Trophoblast cell (in vitro differentiated cells and primary cell): ENCODE measurements at regions not wholly inside any gene's neighbourhood (a gene's known extent, or its start where the extent isn't known, plus 50 kb on each side); places are given as distances from the start of the nearest gene placed in this dataset.

ENCODE experiments used
- DNase-seq, 2 donors: peaks; one replicate each; pipeline ENCODE4 v3.0.0-alpha.2; 2016
- H2AFZ ChIP-seq: 2 replicates; pipeline ENCODE4 v1.6.1; 2013; ENCODE audit warnings: low read length, moderate library complexity, mild to moderate bottlenecking; ENCODE audit not compliant: insufficient read depth, poor library complexity
- H2AK5ac ChIP-seq: 2 replicates; pipeline ENCODE4 v1.6.1; 2013; ENCODE audit warnings: mild to moderate bottlenecking, low read length
- H2BK120ac ChIP-seq: 2 replicates; pipeline ENCODE4 v1.6.1; 2013; ENCODE audit warnings: low read length, mild to moderate bottlenecking, moderate library complexity; ENCODE audit not compliant: insufficient read depth, poor library complexity
- H2BK12ac ChIP-seq: 2 replicates; pipeline ENCODE4 v1.6.1; 2013; ENCODE audit warnings: mild to moderate bottlenecking, low read length, moderate library complexity
- H2BK5ac ChIP-seq: 2 replicates; pipeline ENCODE4 v1.6.1; 2013; ENCODE audit warnings: low read length, low read depth, moderate library complexity, mild to moderate bottlenecking; ENCODE audit not compliant: poor library complexity
- H3K14ac ChIP-seq: 2 replicates; pipeline ENCODE4 v1.6.1; 2013; ENCODE audit warnings: mild to moderate bottlenecking, low read length
- H3K18ac ChIP-seq: 2 replicates; pipeline ENCODE4 v1.6.1; 2013; ENCODE audit warnings: mild to moderate bottlenecking, low read length
- H3K23ac ChIP-seq: 2 replicates; pipeline ENCODE4 v1.6.1; 2013; ENCODE audit warnings: low read length
- H3K27ac ChIP-seq: 2 replicates; pipeline ENCODE4 v1.5.1; 2013; ENCODE audit warnings: low read depth, mild to moderate bottlenecking, inconsistent platforms, low read length, moderate library complexity
- H3K27me3 ChIP-seq: 2 replicates; pipeline ENCODE4 v1.6.1; 2013; ENCODE audit warnings: inconsistent platforms, mild to moderate bottlenecking, low read length, moderate library complexity; ENCODE audit not compliant: insufficient read depth
- H3K36me3 ChIP-seq, 2 experiments: 1 replicate in 1 of 2; 2 replicates in 1 of 2; pipeline ENCODE4 v1.6.1; 2013; ENCODE audit warnings: low read length in 2 of 2, mild to moderate bottlenecking in 2 of 2, moderate library complexity in 1 of 2; ENCODE audit not compliant: insufficient read depth in 2 of 2, control insufficient read depth in 1 of 2
- H3K4ac ChIP-seq: 2 replicates; pipeline ENCODE4 v1.6.1; 2013; ENCODE audit warnings: low read depth, mild to moderate bottlenecking, low read length, moderate library complexity
- H3K4me1 ChIP-seq, 2 experiments: 1 replicate in 1 of 2; 2 replicates in 1 of 2; pipeline ENCODE4 v1.6.1; 2013; ENCODE audit warnings: low read length in 2 of 2, mild to moderate bottlenecking in 2 of 2, moderate library complexity in 1 of 2; ENCODE audit not compliant: insufficient read depth in 2 of 2, control insufficient read depth in 1 of 2
- H3K4me2 ChIP-seq: 2 replicates; pipeline ENCODE4 v1.6.1; 2013; ENCODE audit warnings: inconsistent platforms, mild to moderate bottlenecking, low read length, moderate library complexity
- H3K4me3 ChIP-seq: 2 replicates; pipeline ENCODE4 v1.5.1; 2013; ENCODE audit warnings: mild to moderate bottlenecking, low read depth, low read length, inconsistent platforms
- H3K79me1 ChIP-seq: one replicate; pipeline ENCODE4 v1.6.1; 2013; ENCODE audit warnings: low read length
- H3K79me2 ChIP-seq: 2 replicates; pipeline ENCODE4 v1.6.1; 2013; ENCODE audit warnings: low read length, mild to moderate bottlenecking; ENCODE audit not compliant: control insufficient read depth, insufficient read depth, poor library complexity
- H3K9ac ChIP-seq: 2 replicates; pipeline ENCODE4 v1.6.1; 2013; ENCODE audit warnings: mild to moderate bottlenecking, low read length
- H3K9me3 ChIP-seq: 2 replicates; pipeline ENCODE4 v1.6.1; 2013; ENCODE audit warnings: low read depth, mild to moderate bottlenecking, control low read depth, inconsistent platforms, low read length; ENCODE audit not compliant: insufficient read depth
- H4K12ac ChIP-seq: 2 replicates; pipeline ENCODE4 v1.6.1; 2013; ENCODE audit warnings: low read depth, mild to moderate bottlenecking, low read length, moderate library complexity
- H4K8ac ChIP-seq: 2 replicates; pipeline ENCODE4 v1.6.1; 2013; ENCODE audit warnings: low read depth, mild to moderate bottlenecking, low read length, moderate library complexity
- H4K91ac ChIP-seq: one replicate; pipeline ENCODE4 v1.6.1; 2013; ENCODE audit warnings: low read depth, mild to moderate bottlenecking, low read length, moderate library complexity
- WGBS: extraction: QIAGEN DNeasy Blood & Tissue Kit; methylation state at CpG from one replicate; pipeline ENCODE4 v1.1.7; 2013; ENCODE audit warnings: missing lambda C conversion rate; ENCODE audit not compliant: insufficient read length, insufficient coverage; ENCODE audit errors: extremely low coverage; 5-methylcytosine and 5-hydroxymethylcytosine counted together

DNA sequence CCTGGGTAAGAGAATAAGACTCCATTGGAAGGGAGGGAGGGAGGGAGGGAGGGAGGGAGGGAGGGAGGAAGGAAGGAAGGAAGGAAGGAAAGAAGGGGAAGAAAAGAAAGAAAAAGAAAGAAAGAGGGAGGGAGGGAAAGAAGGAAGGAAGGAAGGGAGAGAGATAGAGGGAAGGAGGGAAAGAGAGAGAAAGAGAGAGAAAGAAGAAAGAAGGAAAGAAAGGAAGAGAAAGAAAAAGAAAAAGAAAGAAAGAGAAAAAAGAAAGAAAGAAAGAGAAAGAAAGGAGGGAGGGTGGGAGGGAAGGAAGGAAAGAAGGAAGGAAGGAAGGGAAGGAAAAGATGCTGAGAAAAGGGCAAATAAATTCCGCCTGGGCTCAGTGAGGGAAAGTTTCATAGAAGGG lies 74.7 kb upstream of the IFNAR2 start:
- Histone ChIP-seq H2AFZ (no peak overlapping the region), H3K79me1 (no peaks in the 10 kb centered on the region), H3K79me2 (no peaks in the 10 kb centered on the region), H3K4me1 (peaks cover 4 to 5% of the 10 kb centered on the region in 2 experiments), H3K27me3 (no peaks in the 10 kb centered on the region), H3K9me3 (no peaks in the 10 kb centered on the region), H3K23ac (no peak overlapping the region), H4K8ac (no peak overlapping the region), H3K4ac (no peak overlapping the region), H3K27ac (no peak overlapping the region), H2BK5ac (no peak overlapping the region), H3K36me3 (no peaks in the 10 kb centered on the region), H3K18ac (no peak overlapping the region), H3K14ac (no peak overlapping the region), H4K91ac (no peak overlapping the region), H3K9ac (no peak overlapping the region), H4K12ac (no peak overlapping the region), H3K4me3 (no peak overlapping the region), H2BK12ac (no peak overlapping the region), H3K4me2 (no peak overlapping the region), H2BK120ac (no peak overlapping the region), H2AK5ac (no peak overlapping the region)
- no peak for DNase-seq
- WGBS: no CpG with 5 or more reads among the region's 1 CpG

GRCh38 chr21:33155422-33155821 lies 74.3 kb upstream of the IFNAR2 start:
- Histone ChIP-seq H3K4me1 (peaks cover 4 to 5% of the 10 kb centered on the region in 2 experiments), H2BK5ac (no peak overlapping the region), H3K79me2 (no peaks in the 10 kb centered on the region), H4K12ac (no peak overlapping the region), H4K91ac (no peak overlapping the region), H2BK12ac (no peak overlapping the region), H3K9ac (no peak overlapping the region), H2AK5ac (no peak overlapping the region), H3K9me3 (no peaks in the 10 kb centered on the region), H3K4me2 (no peak overlapping the region), H3K4ac (no peak overlapping the region), H3K27me3 (no peaks in the 10 kb centered on the region), H3K23ac (no peak overlapping the region), H3K79me1 (no peaks in the 10 kb centered on the region), H3K4me3 (no peak overlapping the region), H3K36me3 (no peaks in the 10 kb centered on the region), H3K18ac (no peak overlapping the region), H4K8ac (no peak overlapping the region), H2AFZ (no peak overlapping the region), H3K14ac (no peak overlapping the region), H2BK120ac (no peak overlapping the region), H3K27ac (no peak overlapping the region)
- no CpG with 5 or more reads among the region's 6 CpGs for WGBS
- peak; percentile 62 to 82 for DNase-seq

GRCh38 chr21:33157303-33157702 lies 72.4 kb upstream of the IFNAR2 start:
- H2BK120ac ChIP-seq: no peak overlapping the region
- no peak overlapping the region for H3K18ac ChIP-seq
- H3K4me1 ChIP-seq: peaks cover 4 to 5% of the 10 kb centered on the region in 2 experiments
- no peak overlapping the region for H2BK12ac ChIP-seq
- no peak overlapping the region for H3K27ac ChIP-seq
- H3K23ac ChIP-seq: no peak overlapping the region
- no peaks in the 10 kb centered on the region for H3K79me2 ChIP-seq
- H4K8ac ChIP-seq: no peak overlapping the region
- no peaks in the 10 kb centered on the region for H3K27me3 ChIP-seq
- H3K4me3 ChIP-seq: no peak overlapping the region
- no peak overlapping the region for H2AK5ac ChIP-seq
- no peak overlapping the region for H4K12ac ChIP-seq
- H4K91ac ChIP-seq: no peak overlapping the region
- H3K36me3 ChIP-seq: no peaks in the 10 kb centered on the region
- no peak overlapping the region for H2AFZ ChIP-seq
- no peak overlapping the region for H2BK5ac ChIP-seq
- no peaks in the 10 kb centered on the region for H3K9me3 ChIP-seq
- no peak for DNase-seq
- no peak overlapping the region for H3K4me2 ChIP-seq
- no peak overlapping the region for H3K4ac ChIP-seq
- H3K9ac ChIP-seq: no peak overlapping the region
- H3K14ac ChIP-seq: no peak overlapping the region
- no CpG with 5 or more reads among the region's 3 CpGs for WGBS
- H3K79me1 ChIP-seq: no peaks in the 10 kb centered on the region

- H3K14ac ChIP-seq: no peak overlapping the region
- H2AFZ ChIP-seq: no peak overlapping the region
- no peak overlapping the region for H2BK120ac ChIP-seq
- H3K27ac ChIP-seq: no peak overlapping the region
- no peak overlapping the region for H3K9ac ChIP-seq
- H2BK5ac ChIP-seq: no peak overlapping the region
- H3K79me2 ChIP-seq: no peaks in the 10 kb centered on the region
- H4K91ac ChIP-seq: no peak overlapping the region
- H3K4me1 ChIP-seq: peaks cover 1 to 4% of the 10 kb centered on the region in 2 experiments
- H2AK5ac ChIP-seq: no peak overlapping the region
- H3K18ac ChIP-seq: no peak overlapping the region
- H3K23ac ChIP-seq: no peak overlapping the region
- no peak overlapping the region for H2BK12ac ChIP-seq
- no peaks in the 10 kb centered on the region for H3K9me3 ChIP-seq
- WGBS: no CpG with 5 or more reads among the region's 1 CpG
- no peak overlapping the region for H4K8ac ChIP-seq
- H3K79me1 ChIP-seq: no peaks in the 10 kb centered on the region
- no peak overlapping the region for H3K4me3 ChIP-seq
- no peak overlapping the region for H3K4me2 ChIP-seq
- DNase-seq: no peak
- no peaks in the 10 kb centered on the region for H3K36me3 ChIP-seq
- no peaks in the 10 kb centered on the region for H3K27me3 ChIP-seq
- H4K12ac ChIP-seq: no peak overlapping the region
- H3K4ac ChIP-seq: no peak overlapping the region
Measured at GRCh38 chr21:33158654-33159053, 71.1 kb upstream of the IFNAR2 start.
